CD4-positive, alpha-beta T cell treated with Interleukin-4 for 1 hour (primary cell): ENCODE measurements at regions not wholly inside any gene's neighbourhood (a gene's known extent, or its start where the extent isn't known, plus 50 kb on each side); places are given as distances from the start of the nearest gene placed in this dataset.

Source experiments
- DNase-seq, 2 donors: peaks; one replicate each; pipeline ENCODE4 v3.0.0-alpha.2; 2020 to 2022

DNA sequence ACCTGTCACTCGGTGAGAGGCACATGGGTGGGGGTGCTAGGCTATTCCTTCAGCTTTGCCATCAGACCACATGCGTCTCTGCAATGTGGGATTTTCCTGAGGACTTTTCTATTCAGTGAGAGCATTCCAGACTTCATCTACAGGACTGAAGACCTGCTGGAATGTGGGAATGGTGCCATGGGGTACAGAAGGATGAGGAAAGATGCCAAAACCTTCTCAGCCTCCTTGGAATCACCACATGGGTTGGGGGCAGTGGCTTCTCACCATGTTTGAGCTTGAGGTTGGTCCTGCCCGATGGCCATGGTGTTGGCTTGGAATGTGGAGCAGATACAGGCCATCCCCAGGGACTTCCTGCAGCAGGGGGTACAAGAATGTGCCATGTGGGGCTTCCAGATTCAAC is 80.9 kb upstream of the KLF13 start:
- no peak for DNase-seq

GRCh38 chr15:31247404-31247803 is 79.2 kb upstream of the KLF13 start:
- DNase-seq = no peak

GRCh38 chr15:31248263-31248662 is 78.4 kb upstream of the KLF13 start:
- no peak for DNase-seq

GRCh38 chr15:31248951-31249350 is 77.7 kb upstream of the KLF13 start:
- no peak for DNase-seq

- DNase-seq = no peak
Measured at GRCh38 chr15:31250033-31250432, 76.6 kb upstream of the KLF13 start.

GRCh38 chr15:31251165-31251564 is 75.5 kb upstream of the KLF13 start:
- no peak for DNase-seq

DNA sequence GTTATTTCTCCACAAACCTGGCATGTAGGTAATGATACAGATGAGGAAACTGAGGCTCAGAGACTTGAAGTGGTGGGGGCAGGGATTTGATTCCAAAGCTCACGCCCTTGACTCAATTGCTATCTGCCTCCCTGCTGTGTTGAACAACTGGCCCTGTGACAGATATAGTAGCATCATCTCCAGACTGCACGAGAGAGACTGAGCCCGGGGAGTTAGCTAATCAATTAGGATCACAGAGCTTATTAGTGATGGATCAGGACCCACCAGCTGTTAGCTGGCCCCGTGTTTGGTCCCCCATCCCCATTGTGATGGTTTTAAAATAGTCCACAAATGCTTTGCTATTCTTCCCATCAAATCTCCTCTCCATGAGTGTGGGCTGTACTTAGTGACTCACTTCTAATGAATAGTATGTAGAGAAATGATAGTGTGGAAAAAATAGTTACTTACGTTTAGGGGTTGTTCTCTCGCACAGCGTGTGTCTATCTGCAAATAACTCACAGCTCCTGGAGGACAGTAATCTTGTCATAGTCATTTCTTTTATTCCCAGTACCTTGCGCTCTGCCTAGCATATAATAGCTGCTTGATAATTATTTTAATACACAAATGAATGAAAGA is 74.4 kb upstream of the KLF13 start:
- no peak for DNase-seq

DNA sequence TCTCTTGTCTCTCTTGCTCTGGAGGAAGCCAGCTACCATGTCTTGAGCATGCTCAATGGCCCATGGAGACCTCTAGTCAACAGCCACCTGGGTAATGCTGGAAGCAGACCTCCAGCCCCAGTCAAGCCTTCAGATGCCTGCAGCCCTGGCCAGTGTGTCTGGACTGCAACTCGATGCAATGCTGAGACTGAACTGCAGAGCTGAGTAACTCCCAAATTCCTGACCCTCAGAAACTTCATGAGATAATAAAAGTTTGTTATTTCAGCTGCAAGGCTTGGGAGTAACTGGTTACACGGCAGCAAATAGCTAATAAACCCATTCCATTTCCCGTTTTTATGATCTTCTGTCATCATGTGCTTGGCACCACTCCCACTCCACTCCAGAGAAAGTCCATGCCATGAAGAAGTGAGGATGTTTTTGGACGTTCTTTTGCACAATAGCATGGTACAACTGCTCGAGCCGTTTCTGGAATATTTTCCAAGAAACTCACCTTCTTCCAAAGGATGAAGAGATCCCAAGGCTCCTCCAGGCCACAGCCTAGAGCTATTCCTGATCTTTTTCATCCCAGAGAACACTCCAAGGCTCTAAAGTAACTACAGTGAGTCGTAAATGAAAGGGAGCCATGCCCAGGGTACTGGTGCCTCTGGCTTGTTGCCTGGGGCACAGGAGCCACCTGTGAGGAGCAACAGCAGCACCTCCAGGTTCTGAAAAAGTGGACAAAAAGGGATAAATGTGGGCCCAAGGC is 72.0 kb upstream of the KLF13 start:
- no peak for DNase-seq

GRCh38 chr15:31255176-31255510 is 71.5 kb upstream of the KLF13 start:
- no peak for DNase-seq

- DNase-seq = peak in 1 of 2 donors; percentile 38
Measured at GRCh38 chr15:31255732-31256377, 70.8 kb upstream of the KLF13 start.

DNA sequence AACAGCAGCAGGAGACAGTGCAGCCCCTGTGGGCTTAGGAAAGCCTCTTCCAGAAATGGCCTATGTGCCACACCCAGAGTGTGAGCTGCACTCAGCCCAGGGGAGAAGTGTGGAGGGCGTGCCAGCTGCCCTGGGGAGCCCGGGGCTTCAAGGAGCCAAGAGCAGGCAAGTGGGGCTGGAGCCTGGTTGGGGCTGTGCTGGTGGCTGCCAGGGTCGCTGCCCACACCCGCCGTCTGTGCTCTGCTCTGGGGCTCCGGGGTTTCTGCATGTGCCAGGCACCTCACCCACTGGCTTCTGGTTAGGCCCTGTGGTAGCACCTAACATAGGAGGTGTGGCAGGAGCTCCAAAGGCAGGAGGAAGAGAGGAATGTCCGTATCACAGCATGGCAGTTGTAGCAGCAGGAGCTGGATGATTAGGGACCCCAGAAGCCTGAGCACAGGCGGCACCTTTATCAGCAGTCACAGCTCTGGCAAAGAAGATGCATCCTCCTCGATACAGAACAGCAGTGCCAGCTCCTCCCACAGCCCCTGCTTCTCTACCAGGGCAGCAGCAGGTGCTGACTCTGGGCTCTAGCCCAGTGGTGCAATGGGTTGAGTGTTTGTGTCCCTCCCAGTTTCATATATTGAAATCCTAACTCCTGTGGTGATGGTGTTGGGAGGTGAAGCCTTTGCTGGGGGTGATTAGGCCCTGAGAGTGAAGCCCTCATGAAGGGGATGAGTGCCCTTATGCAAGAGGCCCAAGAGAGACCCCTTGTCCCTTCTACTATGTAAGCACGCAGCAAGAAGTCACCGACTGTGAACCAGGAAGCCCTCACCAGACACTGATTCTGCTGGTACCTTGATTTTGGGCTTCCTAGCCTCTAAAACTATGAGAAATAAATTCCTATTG is 70.0 kb upstream of the KLF13 start:
- no peak for DNase-seq

GRCh38 chr15:31257286-31257685 is 69.3 kb upstream of the KLF13 start:
- DNase-seq = no peak

- no peak for DNase-seq
Measured at GRCh38 chr15:31258260-31258659, 68.4 kb upstream of the KLF13 start.

- no peak for DNase-seq
Measured at GRCh38 chr15:31259562-31260252, 66.9 kb upstream of the KLF13 start.

DNA sequence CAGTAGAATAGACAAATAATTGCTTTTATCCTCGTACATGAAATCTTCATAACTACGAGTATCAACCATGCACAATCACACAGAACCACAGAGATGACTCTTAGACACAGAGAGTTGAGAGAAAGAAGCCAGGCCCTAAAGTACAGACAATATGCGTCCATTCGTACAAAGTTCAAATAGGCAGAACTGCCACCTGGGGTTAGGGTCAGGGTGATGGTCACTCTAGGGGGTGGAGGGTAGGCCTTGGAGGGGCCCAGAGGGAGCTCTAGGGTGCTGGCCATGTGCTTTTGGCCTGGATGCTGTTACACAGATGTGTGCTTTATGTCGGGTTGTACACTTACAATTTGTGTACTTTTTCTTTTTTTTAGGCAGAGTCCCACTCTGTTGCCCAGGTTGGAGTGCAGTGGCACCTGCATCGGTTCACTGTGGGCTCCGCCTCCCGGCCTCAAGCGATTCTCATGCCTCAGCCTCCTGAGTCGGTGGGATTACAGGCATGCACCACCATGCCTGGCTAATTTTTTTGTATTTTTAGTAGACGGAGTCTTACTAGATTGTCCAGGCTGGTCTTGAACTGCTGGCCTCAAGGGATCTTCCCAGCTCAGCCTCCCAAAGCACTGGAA is 65.9 kb upstream of the KLF13 start:
- no peak for DNase-seq

GRCh38 chr15:31261266-31262142 is 65.1 kb upstream of the KLF13 start:
- no peak for DNase-seq

DNA sequence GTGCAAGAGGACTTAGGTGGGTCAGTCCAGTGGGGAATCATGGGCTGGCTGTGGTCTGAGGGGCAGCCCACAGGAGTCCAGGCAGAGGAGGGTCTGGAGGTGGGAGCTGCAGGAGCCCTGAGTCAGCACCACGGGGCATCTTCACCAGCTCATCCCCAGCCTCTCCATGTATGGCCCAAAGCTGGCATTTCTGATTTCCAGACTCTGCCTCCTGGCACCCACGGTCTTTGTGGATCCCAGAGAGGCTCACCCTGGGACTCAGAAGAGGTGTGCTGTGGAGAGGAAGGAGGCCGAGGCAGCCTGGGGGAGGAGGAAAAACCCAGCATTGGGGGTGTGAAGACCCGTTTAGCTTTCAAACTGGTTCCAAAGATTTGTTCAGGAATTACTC is 64.5 kb upstream of the KLF13 start:
- DNase-seq = no peak

DNA sequence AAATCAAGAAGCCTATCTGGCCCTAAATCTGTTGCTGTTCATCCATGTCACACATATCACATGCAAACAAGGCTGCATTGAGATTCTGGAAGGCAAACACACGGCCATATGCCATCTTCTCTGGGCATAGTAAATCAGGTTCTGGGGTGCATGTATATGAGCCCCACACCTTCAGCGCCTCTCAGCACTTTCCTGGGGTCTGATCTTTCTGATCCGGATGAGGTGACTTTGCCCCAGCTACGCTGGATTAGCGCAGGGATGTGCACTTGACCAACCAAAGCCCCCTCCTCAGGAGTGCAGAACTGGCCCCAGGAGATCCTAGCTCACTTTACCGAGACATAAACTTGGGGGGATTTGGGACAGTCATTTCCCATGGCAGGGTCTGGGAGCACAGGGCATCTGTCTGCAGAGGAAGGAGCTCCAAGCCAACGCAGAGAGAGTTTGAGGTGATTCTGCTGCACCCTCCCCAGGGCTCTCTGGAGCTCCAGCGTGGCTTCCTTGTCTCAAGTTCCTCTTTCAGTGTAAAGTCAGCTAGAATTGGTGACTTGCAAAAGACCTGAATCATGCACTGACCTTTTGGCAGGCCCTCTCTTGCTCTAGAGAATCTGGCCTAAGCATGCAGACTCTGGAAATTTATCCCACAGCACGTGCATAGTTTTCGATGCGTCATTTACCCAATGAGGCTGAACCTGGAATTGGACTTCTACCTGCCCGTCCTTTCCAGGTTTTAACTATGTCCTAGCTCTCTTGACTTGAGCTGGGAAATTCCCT is 63.5 kb upstream of the KLF13 start:
- DNase-seq = peak; percentile 25 to 71

DNA sequence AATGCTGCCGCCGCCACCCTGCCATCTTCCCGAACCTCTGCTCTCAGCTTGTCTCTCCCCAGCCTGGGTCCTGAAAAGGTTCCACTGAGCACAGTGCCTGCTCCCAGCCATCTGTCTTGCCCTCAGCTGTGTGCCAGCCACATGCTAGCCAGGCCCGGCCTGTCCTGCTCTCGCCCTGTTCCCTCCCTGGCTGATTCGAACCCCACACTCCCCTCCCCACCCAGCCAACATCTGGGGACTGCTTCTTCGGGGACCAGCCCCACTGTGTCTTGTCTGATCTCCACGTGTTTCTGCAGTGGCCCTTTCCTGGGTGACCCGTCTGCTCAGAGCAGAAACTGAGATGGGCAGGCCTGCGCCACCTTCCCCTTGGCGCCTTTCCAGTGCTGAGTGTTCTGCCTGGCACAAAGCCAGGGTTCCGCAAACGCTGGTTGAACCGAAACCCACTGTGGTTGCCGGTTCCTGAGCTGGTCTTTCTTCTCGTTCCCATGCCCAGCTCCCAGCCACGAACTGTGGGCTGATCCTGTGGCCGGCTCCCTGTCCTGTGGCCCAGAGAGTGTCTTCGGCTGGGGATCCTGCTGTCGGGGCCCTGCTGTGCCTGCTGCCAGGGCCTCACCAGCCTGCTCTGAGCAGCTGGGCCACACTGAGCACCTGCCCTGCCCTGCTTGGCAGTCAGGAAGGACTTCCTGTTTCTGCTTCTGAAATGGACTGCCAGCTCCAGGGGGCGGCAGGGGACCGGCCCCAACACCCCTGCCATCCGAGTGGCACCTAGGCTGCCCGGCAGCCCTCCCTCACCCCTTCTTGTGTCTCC is 62.7 kb upstream of the KLF13 start:
- peak; percentile 81 to 83 for DNase-seq
